ENCODE measurements at regions not wholly inside any gene's neighbourhood (a gene's known extent, or its start where the extent isn't known, plus 50 kb on each side); places are given as distances from the start of the nearest gene placed in this dataset.

GRCh38 chr17:6326483-6326882 is 108.4 kb downstream of the AIPL1 start:
- ATAC-seq (no peak), DNase-seq (ENCODE audit: extremely low read depth in 1 of 4, low spot score in 3 of 4) (no peak), FAIRE-seq (no peak)
- H2AFZ ChIP-seq (ENCODE audit: low read depth, low read length), result no peak overlapping the region
- H3K79me2 ChIP-seq (ENCODE audit: control insufficient read depth, insufficient read depth, low read length), result no peaks in the 10 kb centered on the region
- ChIA-PET CTCF (ENCODE audit: low intra/inter-chr PET ratio) (no interaction called here), POLR2A (no interaction called here)
- H3K36me3 ChIP-seq (ENCODE audit: control insufficient read depth, insufficient read depth, low read length), result no peaks in the 10 kb centered on the region
- no peaks in the 10 kb centered on the region for H3K4me1 ChIP-seq (replicated peaks in 1 of 2; ENCODE audit: control insufficient read depth in 2 of 2, insufficient read depth in 2 of 2, low read length in 2 of 2)
- TF ChIP-seq ZNF639 (CRISPR knock-in tag; conservative IDR thresholded peaks at IDR 0.05 in 1 of 2, IDR thresholded peaks at IDR 0.05 in 1 of 2) (no peak), MTA2 (IDR thresholded peaks at IDR 0.05; ENCODE audit: low read depth) (no peak), ZBTB2 (IDR thresholded peaks at IDR 0.05) (no peak), PRMT5 (CRISPR knock-in tag; IDR thresholded peaks at IDR 0.05) (no peak), PATZ1 (CRISPR knock-in tag; IDR thresholded peaks at IDR 0.05; ENCODE audit: borderline replicate concordance) (no peak), ZNF444 (CRISPR knock-in tag; IDR thresholded peaks at IDR 0.05) (no peak), SFPQ (IDR thresholded peaks at IDR 0.05; ENCODE audit: low read depth, low read length) (no peak), FUS (optimal IDR thresholded peaks at IDR 0.05; ENCODE audit: low read depth, low read length) (no peak), ATF1 (CRISPR knock-in tag; IDR thresholded peaks at IDR 0.05) (no peak), ATF1 (tag; IDR thresholded peaks at IDR 0.05) (no peak), TAF1 (IDR thresholded peaks at IDR 0.05; ENCODE audit: control insufficient read depth, extremely low read depth, insufficient read depth, low read length, severe bottlenecking) (no peak), MLX (CRISPR knock-in tag; conservative IDR thresholded peaks at IDR 0.05) (no peak)
- TF ChIP-seq, protein P1, sequence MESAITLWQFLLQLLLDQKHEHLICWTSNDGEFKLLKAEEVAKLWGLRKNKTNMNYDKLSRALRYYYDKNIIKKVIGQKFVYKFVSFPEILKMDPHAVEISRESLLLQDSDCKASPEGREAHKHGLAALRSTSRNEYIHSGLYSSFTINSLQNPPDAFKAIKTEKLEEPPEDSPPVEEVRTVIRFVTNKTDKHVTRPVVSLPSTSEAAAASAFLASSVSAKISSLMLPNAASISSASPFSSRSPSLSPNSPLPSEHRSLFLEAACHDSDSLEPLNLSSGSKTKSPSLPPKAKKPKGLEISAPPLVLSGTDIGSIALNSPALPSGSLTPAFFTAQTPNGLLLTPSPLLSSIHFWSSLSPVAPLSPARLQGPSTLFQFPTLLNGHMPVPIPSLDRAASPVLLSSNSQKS (CRISPR knock-in tag; IDR thresholded peaks at IDR 0.05), result no peak
- H4K20me1 ChIP-seq (replicated peaks; ENCODE audit: control insufficient read depth, insufficient read depth, low read length), result no peaks in the 10 kb centered on the region
- in situ Hi-C loops (cut with MboI), result no loop called here
- 18% methylated on average over 4 of the region's 8 CpGs for WGBS (ENCODE audit: insufficient coverage, low coverage, missing lambda C conversion rate)
- H3K27ac ChIP-seq (ENCODE audit: extremely low read depth, low read depth, low read length), result no peak overlapping the region
- no peak overlapping the region for H3K4me2 ChIP-seq (ENCODE audit: insufficient read depth, low read length)
- no peaks in the 10 kb centered on the region for H3K9me3 ChIP-seq (replicated peaks; ENCODE audit: control insufficient read depth, insufficient read depth, low read depth, low read length)
- intact Hi-C loops (cut with micrococcal nuclease), result no loop called here
- peaks cover 3 to 4% of the 10 kb centered on the region in 2 experiments; a peak in 2 of 5 replicates for H3K27me3 ChIP-seq (ENCODE audit: control insufficient read depth in 2 of 2, insufficient read depth in 2 of 2, low read length in 2 of 2)
- no peak overlapping the region for H3K9ac ChIP-seq (ENCODE audit: insufficient read depth in 1 of 2, low read depth in 2 of 2, low read length in 2 of 2)
- no peak overlapping the region for H3K4me3 ChIP-seq
- no TSS peak for BruUV-seq (replicated peaks)
- no peaks in the 10 kb centered on the region for H3K9me1 ChIP-seq (ENCODE audit: control insufficient read depth, insufficient read depth, low read length)

Data from K562 (cell line).